ENCODE measurements at regions not wholly inside any gene's neighbourhood (a gene's known extent, or its start where the extent isn't known, plus 50 kb on each side); places are given as distances from the start of the nearest gene placed in this dataset.
A peak's percentile ranks its signal among the peaks of the same experiment; 100 is the strongest.

- no peak for TF ChIP-seq CTCF (IDR thresholded peaks at IDR 0.05; ENCODE audit: insufficient read depth, low read depth, low read length)
- H3K36me3 ChIP-seq (ENCODE audit: control insufficient read depth, insufficient read depth, low read length): no peaks in the 10 kb centered on the region
- ChIA-PET POLR2A (no interaction called here), CTCF (no interaction called here)
- no peak for DNase-seq (ENCODE audit: low read depth)
- H3K4me3 ChIP-seq (ENCODE audit: low read depth, low read length): no peak overlapping the region
- H3K27me3 ChIP-seq (ENCODE audit: control insufficient read depth, insufficient read depth, low read length): no peaks in the 10 kb centered on the region
Measured at GRCh38 chr4:10343656-10344055, 113.6 kb downstream of the ZNF518B start.

DNA sequence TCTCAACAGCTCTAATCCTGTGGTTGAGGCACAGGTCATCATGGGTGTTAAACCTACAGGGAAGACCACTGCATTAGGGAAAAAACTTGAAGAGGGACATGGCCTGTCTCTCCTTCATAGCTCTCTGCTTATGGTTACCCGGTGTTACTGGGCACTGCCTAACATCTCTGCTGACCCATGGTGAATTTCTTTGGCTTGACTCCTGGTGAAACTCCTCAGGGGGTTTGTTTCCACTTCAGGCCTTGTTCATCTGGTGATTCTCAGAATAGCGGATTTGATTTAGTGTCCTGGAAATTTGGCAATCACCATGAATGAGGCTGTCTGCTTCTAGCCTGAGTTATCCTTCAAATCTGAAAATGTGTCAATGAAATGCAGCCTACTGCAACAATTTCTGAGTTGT is 114.4 kb downstream of the ZNF518B start:
- ChIA-PET CTCF (no interaction called here), POLR2A (no interaction called here)
- no peak for TF ChIP-seq CTCF (IDR thresholded peaks at IDR 0.05; ENCODE audit: insufficient read depth, low read depth, low read length)

GRCh38 chr4:10336471-10336870 is 120.8 kb downstream of the ZNF518B start:
- POLR2A ChIA-PET: no interaction called here
- DNase-seq (ENCODE audit: low read depth): peak; percentile 24
- Histone ChIP-seq H3K27me3 (ENCODE audit: control insufficient read depth, insufficient read depth, low read length) (no peaks in the 10 kb centered on the region), H3K36me3 (ENCODE audit: control insufficient read depth, insufficient read depth, low read length) (no peaks in the 10 kb centered on the region), H3K4me3 (ENCODE audit: low read depth, low read length) (no peak overlapping the region)
- no peak for TF ChIP-seq CTCF (IDR thresholded peaks at IDR 0.05; ENCODE audit: insufficient read depth, low read depth, low read length)
- CTCF ChIA-PET: interaction anchor here (0.7 to 1.1 kb wide), 3 partner anchors 12 to 136 kb away, joined by 3 read pairs; no protein-coding TSS in a partner anchor

More for the DNA sequence above, 114.4 kb downstream of the ZNF518B start:
- no peak for DNase-seq (ENCODE audit: low read depth)
- no peaks in the 10 kb centered on the region for H3K27me3 ChIP-seq (ENCODE audit: control insufficient read depth, insufficient read depth, low read length)
- H3K4me3 ChIP-seq (ENCODE audit: low read depth, low read length): no peak overlapping the region
- no peaks in the 10 kb centered on the region for H3K36me3 ChIP-seq (ENCODE audit: control insufficient read depth, insufficient read depth, low read length)

DNA sequence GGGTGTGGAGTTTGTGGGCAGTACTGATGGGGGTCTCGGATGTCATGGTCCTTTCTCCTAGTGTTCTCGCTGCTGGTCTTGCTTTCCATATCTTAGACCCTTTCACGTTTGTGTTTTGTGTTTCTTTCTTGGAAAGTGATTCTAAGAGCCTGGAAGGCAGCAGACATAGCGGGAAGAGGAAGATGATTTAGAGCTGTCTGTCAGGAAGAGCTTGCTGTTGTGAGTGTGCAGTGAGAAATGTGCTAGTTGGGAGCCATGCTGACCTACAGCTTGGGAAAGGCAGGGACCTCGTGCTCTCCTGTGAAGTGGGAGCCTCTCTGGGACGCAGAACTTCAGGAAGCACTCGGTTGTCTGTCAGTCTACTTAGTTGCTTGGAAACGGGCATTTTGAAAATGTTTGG is 122.2 kb downstream of the ZNF518B start:
- ChIA-PET CTCF (interaction anchor here (1.0 to 1.3 kb wide), 2 partner anchors 19 to 177 kb away, joined by 3 to 5 read pairs; no protein-coding TSS in a partner anchor), POLR2A (no interaction called here)
- no peak for DNase-seq (ENCODE audit: low read depth)
- Histone ChIP-seq H3K27me3 (ENCODE audit: control insufficient read depth, insufficient read depth, low read length) (no peaks in the 10 kb centered on the region), H3K4me3 (ENCODE audit: low read depth, low read length) (no peak overlapping the region), H3K36me3 (ENCODE audit: control insufficient read depth, insufficient read depth, low read length) (no peaks in the 10 kb centered on the region)
- TF ChIP-seq CTCF (IDR thresholded peaks at IDR 0.05; ENCODE audit: insufficient read depth, low read depth, low read length): no peak

- TF ChIP-seq CTCF (IDR thresholded peaks at IDR 0.05; ENCODE audit: insufficient read depth, low read depth, low read length): no peak
- Histone ChIP-seq H3K4me3 (ENCODE audit: low read depth, low read length) (no peak overlapping the region), H3K36me3 (ENCODE audit: control insufficient read depth, insufficient read depth, low read length) (no peaks in the 10 kb centered on the region), H3K27me3 (ENCODE audit: control insufficient read depth, insufficient read depth, low read length) (no peaks in the 10 kb centered on the region)
- CTCF ChIA-PET: interaction anchor here (1.0 to 1.3 kb wide), 2 partner anchors 19 to 176 kb away, joined by 3 to 5 read pairs; no protein-coding TSS in a partner anchor
- DNase-seq (ENCODE audit: low read depth): no peak
- POLR2A ChIA-PET: no interaction called here
Measured at GRCh38 chr4:10334506-10335028, 122.7 kb downstream of the ZNF518B start.
